PC-3 (cell line): ENCODE measurements at regions not wholly inside any gene's neighbourhood (a gene's known extent, or its start where the extent isn't known, plus 50 kb on each side); places are given as distances from the start of the nearest gene placed in this dataset.

Source experiments
- CTCF ChIP-seq: fragments of 300-600 bp; sonication (generic); conservative IDR thresholded peaks from 2 replicates; pipeline ENCODE4 v1.5.1; 2017; ENCODE audit warnings: antibody characterized with exemption, low read depth, mild to moderate bottlenecking, low read length
- EZH2 ChIP-seq: fragments of 300-600 bp; sonication (generic); IDR thresholded peaks from one replicate; pipeline ENCODE4 v1.6.1; 2017; ENCODE audit warnings: antibody characterized with exemption, mild to moderate bottlenecking, low read length; ENCODE audit not compliant: unreplicated experiment

GRCh38 chr14:65966188-65966587 lies 520.0 kb upstream of the CCDC196 start:
- no peak for TF ChIP-seq CTCF
- no peak for TF ChIP-seq EZH2
